ENCODE measurements at regions not wholly inside any gene's neighbourhood (a gene's known extent, or its start where the extent isn't known, plus 50 kb on each side); places are given as distances from the start of the nearest gene placed in this dataset.

- no peak for DNase-seq
Measured at GRCh38 chr16:74169687-74170376, 126.8 kb upstream of the PSMD7 start.

- DNase-seq, result no peak
Measured at GRCh38 chr16:74169066-74169465, 127.5 kb upstream of the PSMD7 start.

GRCh38 chr16:74168445-74168844, 128.2 kb upstream of the PSMD7 start:
- DNase-seq, result no peak

- no peak for DNase-seq
Measured at GRCh38 chr16:74166456-74166855, 130.2 kb upstream of the PSMD7 start.

- DNase-seq, result no peak
Measured at GRCh38 chr16:74165566-74166080, 131.0 kb upstream of the PSMD7 start.

GRCh38 chr16:74160759-74161158, 135.9 kb upstream of the PSMD7 start:
- no peak for DNase-seq

GRCh38 chr16:74153773-74154172, 142.8 kb upstream of the PSMD7 start:
- no peak for DNase-seq

- no peak for DNase-seq
Measured at GRCh38 chr16:74146643-74147042, 150.0 kb upstream of the PSMD7 start.

- no peak for DNase-seq
Measured at GRCh38 chr16:74143171-74143570, 153.4 kb upstream of the PSMD7 start.

- no peak for DNase-seq
Measured at GRCh38 chr16:74141015-74141414, 155.6 kb upstream of the PSMD7 start.

- no peak for DNase-seq
Measured at GRCh38 chr16:74140557-74140956, 156.1 kb upstream of the PSMD7 start.

GRCh38 chr16:74123826-74124225, 172.8 kb upstream of the PSMD7 start:
- no peak for DNase-seq

- DNase-seq, result no peak
Measured at GRCh38 chr16:74123195-74123594, 173.4 kb upstream of the PSMD7 start.

GRCh38 chr16:74117798-74118197, 178.8 kb upstream of the PSMD7 start:
- no peak for DNase-seq

- no peak for DNase-seq
Measured at GRCh38 chr16:74113545-74113944, 183.1 kb upstream of the PSMD7 start.

- no peak for DNase-seq
Measured at GRCh38 chr16:74111456-74111982, 185.1 kb upstream of the PSMD7 start.

- DNase-seq, result no peak
Measured at GRCh38 chr16:74107795-74108610, 188.6 kb upstream of the PSMD7 start.

GRCh38 chr16:74104022-74104421, 192.6 kb upstream of the PSMD7 start:
- DNase-seq, result no peak

GRCh38 chr16:74101379-74102137, 195.1 kb upstream of the PSMD7 start:
- no peak for DNase-seq

GRCh38 chr16:74100395-74101326, 196.0 kb upstream of the PSMD7 start:
- DNase-seq, result peak; percentile 23

- no peak for DNase-seq
Measured at GRCh38 chr16:74099530-74099929, 197.1 kb upstream of the PSMD7 start.

GRCh38 chr16:74094962-74095361, 201.7 kb upstream of the PSMD7 start:
- DNase-seq, result no peak
